Trophoblast cell (in vitro differentiated cells and primary cell): ENCODE measurements at regions not wholly inside any gene's neighbourhood (a gene's known extent, or its start where the extent isn't known, plus 50 kb on each side); places are given as distances from the start of the nearest gene placed in this dataset.

Experiments used
- DNase-seq, 2 donors: peaks; one replicate each; pipeline ENCODE4 v3.0.0-alpha.2; 2016
- H2AFZ ChIP-seq: 2 replicates; pipeline ENCODE4 v1.6.1; 2013; ENCODE audit warnings: low read length, moderate library complexity, mild to moderate bottlenecking; ENCODE audit not compliant: insufficient read depth, poor library complexity
- H2AK5ac ChIP-seq: 2 replicates; pipeline ENCODE4 v1.6.1; 2013; ENCODE audit warnings: mild to moderate bottlenecking, low read length
- H2BK120ac ChIP-seq: 2 replicates; pipeline ENCODE4 v1.6.1; 2013; ENCODE audit warnings: low read length, mild to moderate bottlenecking, moderate library complexity; ENCODE audit not compliant: insufficient read depth, poor library complexity
- H2BK12ac ChIP-seq: 2 replicates; pipeline ENCODE4 v1.6.1; 2013; ENCODE audit warnings: mild to moderate bottlenecking, low read length, moderate library complexity
- H2BK5ac ChIP-seq: 2 replicates; pipeline ENCODE4 v1.6.1; 2013; ENCODE audit warnings: low read length, low read depth, moderate library complexity, mild to moderate bottlenecking; ENCODE audit not compliant: poor library complexity
- H3K14ac ChIP-seq: 2 replicates; pipeline ENCODE4 v1.6.1; 2013; ENCODE audit warnings: mild to moderate bottlenecking, low read length
- H3K18ac ChIP-seq: 2 replicates; pipeline ENCODE4 v1.6.1; 2013; ENCODE audit warnings: mild to moderate bottlenecking, low read length
- H3K23ac ChIP-seq: 2 replicates; pipeline ENCODE4 v1.6.1; 2013; ENCODE audit warnings: low read length
- H3K27ac ChIP-seq: 2 replicates; pipeline ENCODE4 v1.5.1; 2013; ENCODE audit warnings: low read depth, mild to moderate bottlenecking, inconsistent platforms, low read length, moderate library complexity
- H3K27me3 ChIP-seq: 2 replicates; pipeline ENCODE4 v1.6.1; 2013; ENCODE audit warnings: inconsistent platforms, mild to moderate bottlenecking, low read length, moderate library complexity; ENCODE audit not compliant: insufficient read depth
- H3K36me3 ChIP-seq, 2 experiments: 1 replicate in 1 of 2; 2 replicates in 1 of 2; pipeline ENCODE4 v1.6.1; 2013; ENCODE audit warnings: low read length in 2 of 2, mild to moderate bottlenecking in 2 of 2, moderate library complexity in 1 of 2; ENCODE audit not compliant: insufficient read depth in 2 of 2, control insufficient read depth in 1 of 2
- H3K4ac ChIP-seq: 2 replicates; pipeline ENCODE4 v1.6.1; 2013; ENCODE audit warnings: low read depth, mild to moderate bottlenecking, low read length, moderate library complexity
- H3K4me1 ChIP-seq, 2 experiments: 1 replicate in 1 of 2; 2 replicates in 1 of 2; pipeline ENCODE4 v1.6.1; 2013; ENCODE audit warnings: low read length in 2 of 2, mild to moderate bottlenecking in 2 of 2, moderate library complexity in 1 of 2; ENCODE audit not compliant: insufficient read depth in 2 of 2, control insufficient read depth in 1 of 2
- H3K4me2 ChIP-seq: 2 replicates; pipeline ENCODE4 v1.6.1; 2013; ENCODE audit warnings: inconsistent platforms, mild to moderate bottlenecking, low read length, moderate library complexity
- H3K4me3 ChIP-seq: 2 replicates; pipeline ENCODE4 v1.5.1; 2013; ENCODE audit warnings: mild to moderate bottlenecking, low read depth, low read length, inconsistent platforms
- H3K79me1 ChIP-seq: one replicate; pipeline ENCODE4 v1.6.1; 2013; ENCODE audit warnings: low read length
- H3K79me2 ChIP-seq: 2 replicates; pipeline ENCODE4 v1.6.1; 2013; ENCODE audit warnings: low read length, mild to moderate bottlenecking; ENCODE audit not compliant: control insufficient read depth, insufficient read depth, poor library complexity
- H3K9ac ChIP-seq: 2 replicates; pipeline ENCODE4 v1.6.1; 2013; ENCODE audit warnings: mild to moderate bottlenecking, low read length
- H3K9me3 ChIP-seq: 2 replicates; pipeline ENCODE4 v1.6.1; 2013; ENCODE audit warnings: low read depth, mild to moderate bottlenecking, control low read depth, inconsistent platforms, low read length; ENCODE audit not compliant: insufficient read depth
- H4K12ac ChIP-seq: 2 replicates; pipeline ENCODE4 v1.6.1; 2013; ENCODE audit warnings: low read depth, mild to moderate bottlenecking, low read length, moderate library complexity
- H4K8ac ChIP-seq: 2 replicates; pipeline ENCODE4 v1.6.1; 2013; ENCODE audit warnings: low read depth, mild to moderate bottlenecking, low read length, moderate library complexity
- H4K91ac ChIP-seq: one replicate; pipeline ENCODE4 v1.6.1; 2013; ENCODE audit warnings: low read depth, mild to moderate bottlenecking, low read length, moderate library complexity
- WGBS: extraction: QIAGEN DNeasy Blood & Tissue Kit; methylation state at CpG from one replicate; pipeline ENCODE4 v1.1.7; 2013; ENCODE audit warnings: missing lambda C conversion rate; ENCODE audit not compliant: insufficient read length, insufficient coverage; ENCODE audit errors: extremely low coverage; 5-methylcytosine and 5-hydroxymethylcytosine counted together

DNA sequence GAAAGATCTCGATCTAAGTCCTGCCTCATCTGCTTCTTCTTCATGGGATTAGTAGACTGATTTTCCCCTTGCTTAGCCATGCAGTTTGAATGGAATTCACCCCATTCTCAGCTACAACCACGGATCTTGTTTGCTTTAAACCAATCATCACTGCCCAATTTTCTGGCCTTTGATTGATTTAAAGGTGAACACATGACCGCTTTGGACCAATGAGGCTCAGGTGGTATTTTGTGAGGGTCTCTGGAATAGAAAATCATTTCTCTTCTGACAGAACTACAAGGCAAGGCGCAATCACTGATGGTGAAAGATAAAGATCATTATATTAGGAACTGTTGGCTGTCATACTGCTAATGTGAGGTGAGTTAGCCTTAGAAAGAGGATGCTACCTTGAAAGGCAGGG lies 213.0 kb upstream of the PLEKHG7 start:
- WGBS: no CpG with 5 or more reads among the region's 4 CpGs
- H3K27me3 ChIP-seq: no peaks in the 10 kb centered on the region
- H2BK5ac ChIP-seq: no peak overlapping the region
- H2BK120ac ChIP-seq: no peak overlapping the region
- no peak overlapping the region for H2BK12ac ChIP-seq
- H3K4ac ChIP-seq: no peak overlapping the region
- no peak overlapping the region for H3K23ac ChIP-seq
- no peak overlapping the region for H3K14ac ChIP-seq
- H3K18ac ChIP-seq: no peak overlapping the region
- no peak overlapping the region for H3K4me2 ChIP-seq
- no peaks in the 10 kb centered on the region for H3K79me2 ChIP-seq
- DNase-seq: no peak
- no peak overlapping the region for H2AFZ ChIP-seq
- no peak overlapping the region for H4K91ac ChIP-seq
- no peak overlapping the region for H3K9ac ChIP-seq
- H4K12ac ChIP-seq: no peak overlapping the region
- H3K4me1 ChIP-seq: no peaks in the 10 kb centered on the region
- H3K4me3 ChIP-seq: no peak overlapping the region
- H4K8ac ChIP-seq: no peak overlapping the region
- H3K9me3 ChIP-seq: no peaks in the 10 kb centered on the region
- no peak overlapping the region for H3K27ac ChIP-seq
- H2AK5ac ChIP-seq: no peak overlapping the region
- H3K36me3 ChIP-seq: no peaks in the 10 kb centered on the region
- H3K79me1 ChIP-seq: no peaks in the 10 kb centered on the region

DNA sequence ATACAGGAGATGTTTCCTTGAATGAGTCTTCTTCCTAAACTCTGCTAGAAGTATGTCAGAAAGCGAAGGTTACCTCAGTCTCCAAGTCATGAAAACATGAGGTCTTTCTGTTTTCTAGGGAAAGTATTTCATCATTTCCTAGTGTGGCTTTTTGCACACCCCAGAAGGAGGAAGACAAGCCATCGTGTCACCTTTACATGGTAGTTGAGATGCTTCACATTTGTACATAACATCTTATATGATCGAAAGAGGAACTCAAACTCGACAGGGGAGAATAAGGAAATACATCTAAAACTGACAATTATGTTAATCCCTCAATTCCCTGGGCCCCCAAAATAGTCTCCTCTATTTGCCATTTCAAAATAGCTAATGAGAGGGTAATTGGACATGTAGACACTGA lies 214.1 kb upstream of the PLEKHG7 start:
- Histone ChIP-seq H2BK12ac (no peak overlapping the region), H3K9ac (no peak overlapping the region), H3K79me1 (no peaks in the 10 kb centered on the region), H3K4ac (no peak overlapping the region), H3K27me3 (no peaks in the 10 kb centered on the region), H4K8ac (no peak overlapping the region), H3K4me1 (no peaks in the 10 kb centered on the region), H4K91ac (no peak overlapping the region), H3K18ac (no peak overlapping the region), H3K4me3 (no peak overlapping the region), H2BK5ac (no peak overlapping the region), H3K79me2 (no peaks in the 10 kb centered on the region), H3K27ac (no peak overlapping the region), H2AFZ (no peak overlapping the region), H2AK5ac (no peak overlapping the region), H3K14ac (no peak overlapping the region), H3K9me3 (no peaks in the 10 kb centered on the region), H3K36me3 (no peaks in the 10 kb centered on the region), H3K4me2 (no peak overlapping the region), H2BK120ac (no peak overlapping the region), H4K12ac (no peak overlapping the region), H3K23ac (no peak overlapping the region)
- no peak for DNase-seq
- no CpG with 5 or more reads among the region's 4 CpGs for WGBS

DNA sequence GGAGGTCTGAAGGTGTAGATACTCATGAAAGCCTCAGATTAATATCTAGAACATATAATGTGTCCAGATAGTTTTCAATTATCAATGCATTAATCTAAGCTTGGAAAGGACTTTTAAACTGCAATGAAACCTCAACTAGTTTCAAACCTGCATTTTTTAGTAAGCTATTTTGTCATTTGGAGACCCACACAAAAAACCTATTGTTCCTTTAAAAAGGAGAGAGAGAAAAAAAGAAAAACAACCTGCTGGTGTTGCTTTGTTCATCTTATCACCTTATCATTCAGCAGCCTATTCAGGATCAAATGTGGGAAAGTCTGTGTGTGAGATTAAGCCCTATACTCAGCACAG lies 215.7 kb upstream of the PLEKHG7 start:
- H3K18ac ChIP-seq: no peak overlapping the region
- no peaks in the 10 kb centered on the region for H3K79me1 ChIP-seq
- H2AK5ac ChIP-seq: no peak overlapping the region
- no peaks in the 10 kb centered on the region for H3K27me3 ChIP-seq
- no peak for DNase-seq
- H3K4me1 ChIP-seq: no peaks in the 10 kb centered on the region
- no peak overlapping the region for H3K4me3 ChIP-seq
- no peak overlapping the region for H2AFZ ChIP-seq
- no peak overlapping the region for H3K9ac ChIP-seq
- H2BK12ac ChIP-seq: no peak overlapping the region
- no peak overlapping the region for H3K4ac ChIP-seq
- no peaks in the 10 kb centered on the region for H3K79me2 ChIP-seq
- no peak overlapping the region for H2BK120ac ChIP-seq
- H4K91ac ChIP-seq: no peak overlapping the region
- no peak overlapping the region for H4K8ac ChIP-seq
- H3K36me3 ChIP-seq: no peaks in the 10 kb centered on the region
- no peak overlapping the region for H2BK5ac ChIP-seq
- no peak overlapping the region for H4K12ac ChIP-seq
- H3K4me2 ChIP-seq: no peak overlapping the region
- H3K23ac ChIP-seq: no peak overlapping the region
- no peak overlapping the region for H3K27ac ChIP-seq
- H3K14ac ChIP-seq: no peak overlapping the region
- no peaks in the 10 kb centered on the region for H3K9me3 ChIP-seq

DNA sequence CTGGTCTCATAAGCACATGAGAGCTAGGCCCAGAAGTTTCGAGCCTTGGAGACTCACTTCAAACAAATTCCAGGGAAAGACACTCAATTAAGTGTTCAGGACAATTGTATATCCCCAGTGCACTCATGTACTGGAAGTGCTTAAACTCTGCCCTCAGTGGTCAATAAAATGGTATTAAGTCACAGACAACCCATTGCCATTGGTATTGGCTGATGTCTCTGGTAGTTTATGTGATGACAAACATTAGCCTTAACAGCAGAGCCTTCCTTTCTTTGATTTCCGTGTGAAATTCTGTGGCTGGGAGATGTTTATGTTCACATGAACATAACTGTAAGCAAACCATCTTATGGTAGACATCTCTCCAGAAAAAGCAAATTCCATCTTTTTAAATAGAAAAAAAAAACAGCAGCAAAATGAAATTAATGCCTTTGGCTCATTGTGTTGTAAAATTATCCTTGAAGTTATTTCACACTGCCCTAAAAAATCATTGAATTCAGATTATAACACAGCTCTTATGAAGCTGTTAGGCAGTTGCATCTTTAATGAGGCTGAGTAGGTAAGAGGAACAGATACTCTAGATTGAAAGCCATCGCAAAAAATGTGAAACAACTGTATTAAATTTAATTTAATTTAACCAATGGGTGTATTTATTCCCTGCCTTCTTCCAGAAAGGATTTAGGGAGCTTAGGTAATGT lies 216.2 kb upstream of the PLEKHG7 start:
- H2AK5ac ChIP-seq: no peak overlapping the region
- no peak overlapping the region for H2BK5ac ChIP-seq
- no peak overlapping the region for H4K91ac ChIP-seq
- H3K79me2 ChIP-seq: no peaks in the 10 kb centered on the region
- no peaks in the 10 kb centered on the region for H3K36me3 ChIP-seq
- no peak overlapping the region for H3K14ac ChIP-seq
- no peak overlapping the region for H2BK12ac ChIP-seq
- H3K4me3 ChIP-seq: no peak overlapping the region
- no peaks in the 10 kb centered on the region for H3K27me3 ChIP-seq
- H3K9ac ChIP-seq: no peak overlapping the region
- H2BK120ac ChIP-seq: no peak overlapping the region
- H3K18ac ChIP-seq: no peak overlapping the region
- H3K79me1 ChIP-seq: no peaks in the 10 kb centered on the region
- H3K23ac ChIP-seq: no peak overlapping the region
- DNase-seq: no peak
- no peak overlapping the region for H3K27ac ChIP-seq
- no peak overlapping the region for H3K4ac ChIP-seq
- H2AFZ ChIP-seq: no peak overlapping the region
- no peak overlapping the region for H3K4me2 ChIP-seq
- no peaks in the 10 kb centered on the region for H3K9me3 ChIP-seq
- no peaks in the 10 kb centered on the region for H3K4me1 ChIP-seq
- no CpG with 5 or more reads among the region's 3 CpGs for WGBS
- H4K12ac ChIP-seq: no peak overlapping the region
- H4K8ac ChIP-seq: no peak overlapping the region
